Neural progenitor cell (in vitro differentiated cells): ENCODE measurements at regions not wholly inside any gene's neighbourhood (a gene's known extent, or its start where the extent isn't known, plus 50 kb on each side); places are given as distances from the start of the nearest gene placed in this dataset.

ENCODE experiments used
- DNase-seq: peaks from one replicate; pipeline ENCODE4 v3.0.0-alpha.2; 2016; ENCODE audit warnings: low spot score
- H2AFZ ChIP-seq: fragments of 200-600 bp; sonication (generic); replicated peaks from 2 replicates; pipeline ENCODE4 v1.6.1; 2016; ENCODE audit warnings: antibody characterized with exemption
- H3F3A ChIP-seq: fragments of 200-600 bp; sonication (generic); 2 replicates; pipeline ENCODE4 v1.6.1; 2016; ENCODE audit warnings: antibody characterized with exemption, low read depth
- H3K27ac ChIP-seq: fragments of 200-600 bp; sonication (generic); 2 replicates; pipeline ENCODE4 v1.5.1; 2016; ENCODE audit warnings: mild to moderate bottlenecking
- H3K27me3 ChIP-seq: fragments of 200-600 bp; sonication (generic); 2 replicates; pipeline ENCODE4 v1.6.1; 2016; ENCODE audit warnings: mild to moderate bottlenecking, moderate library complexity
- H3K36me3 ChIP-seq: fragments of 200-600 bp; sonication (generic); 2 replicates; pipeline ENCODE4 v1.5.1; 2016
- H3K4me1 ChIP-seq: fragments of 200-600 bp; sonication (generic); 2 replicates; pipeline ENCODE4 v1.6.1; 2016; ENCODE audit warnings: mixed run types
- H3K4me2 ChIP-seq: fragments of 200-600 bp; sonication (generic); 2 replicates; pipeline ENCODE4 v1.6.1; 2016
- H3K4me3 ChIP-seq: fragments of 200-600 bp; sonication (generic); 2 replicates; pipeline ENCODE4 v1.5.1; 2016
- H3K79me2 ChIP-seq: fragments of 200-600 bp; sonication (generic); 2 replicates; pipeline ENCODE4 v1.6.1; 2016; ENCODE audit warnings: low read depth
- H3K9ac ChIP-seq: fragments of 200-600 bp; sonication (generic); 2 replicates; pipeline ENCODE4 v1.6.1; 2016
- H3K9me3 ChIP-seq: fragments of 200-600 bp; sonication (generic); 2 replicates; pipeline ENCODE4 v1.5.1; 2016; ENCODE audit warnings: low read depth
- H4K20me1 ChIP-seq: fragments of 200-600 bp; sonication (generic); 2 replicates; pipeline ENCODE4 v1.6.1; 2016; ENCODE audit warnings: low read depth
- H3K27ac Mint-ChIP-seq: 3 replicates; pipeline ENCODE4 v1.8.0; 2021; ENCODE audit warnings: mixed read lengths
- H3K27me3 Mint-ChIP-seq: 2 replicates; pipeline ENCODE4 v1.8.0; 2022; ENCODE audit warnings: low read depth, mild to moderate bottlenecking, inconsistent platforms, moderate library complexity, mixed read lengths; ENCODE audit not compliant: insufficient read depth
- H3K36me3 Mint-ChIP-seq: 3 replicates; pipeline ENCODE4 v1.8.0; 2021; ENCODE audit warnings: mixed read lengths
- H3K4me1 Mint-ChIP-seq: 3 replicates; pipeline ENCODE4 v1.8.0; 2021; ENCODE audit warnings: mixed read lengths
- H3K4me3 Mint-ChIP-seq: 3 replicates; pipeline ENCODE4 v1.8.0; 2021; ENCODE audit warnings: mild to moderate bottlenecking, moderate library complexity, mixed read lengths
- H3K9me3 Mint-ChIP-seq: 3 replicates; pipeline ENCODE4 v1.8.0; 2020; ENCODE audit warnings: mixed read lengths
- CTCF ChIP-seq: fragments of 200-600 bp; sonication (generic); IDR thresholded peaks from 2 replicates; pipeline ENCODE4 v1.5.1; 2017; ENCODE audit warnings: antibody characterized with exemption, mild to moderate bottlenecking
- EZH2 ChIP-seq: fragments of 200-600 bp; sonication (generic); IDR thresholded peaks from 2 replicates; pipeline ENCODE4 v1.6.1; 2017; ENCODE audit warnings: antibody characterized with exemption, mild to moderate bottlenecking, moderate library complexity
- EZH2phosphoT487 ChIP-seq: fragments of 200-600 bp; sonication (generic); IDR thresholded peaks from 2 replicates; pipeline ENCODE4 v1.6.1; 2017; ENCODE audit warnings: antibody characterized with exemption

DNA sequence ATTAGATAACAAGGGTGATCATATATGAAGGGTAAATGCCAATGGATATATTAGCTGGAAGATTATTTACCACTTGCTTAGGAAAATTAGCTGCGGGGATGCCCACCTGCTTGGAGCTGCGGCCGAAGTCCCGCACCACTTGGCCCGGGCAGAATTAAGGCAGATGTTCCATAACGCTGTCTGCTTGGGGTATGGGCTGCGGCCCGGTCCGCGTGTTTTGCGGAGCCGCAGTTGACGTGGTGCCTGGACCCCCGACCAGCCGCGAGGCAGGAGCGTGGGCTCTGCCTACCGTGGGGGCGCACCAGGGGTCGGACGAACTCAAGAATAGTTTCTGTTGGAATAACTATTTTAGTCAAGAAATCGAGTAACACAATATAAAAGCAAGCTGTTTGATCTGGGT, 235.2 kb downstream of the CPXCR1 start:
- no peak overlapping the region for H3K27ac ChIP-seq
- TF ChIP-seq EZH2phosphoT487 (no peak), EZH2 (no peak), CTCF (no peak)
- Mint-ChIP-seq H3K4me1 (no peaks in the 10 kb centered on the region), H3K36me3 (no peaks in the 10 kb centered on the region), H3K27me3 (no peaks in the 10 kb centered on the region), H3K9me3 (no peaks in the 10 kb centered on the region), H3K4me3 (no peak overlapping the region), H3K27ac (no peak overlapping the region)
- H3K4me2 ChIP-seq: peak overlapping the region; percentile 52
- peaks cover 32% of the 10 kb centered on the region for H3F3A ChIP-seq
- no peaks in the 10 kb centered on the region for H3K27me3 ChIP-seq
- no peak overlapping the region for H3K4me3 ChIP-seq
- no peaks in the 10 kb centered on the region for H3K9me3 ChIP-seq
- peaks cover 30% of the 10 kb centered on the region for H3K4me1 ChIP-seq
- DNase-seq: no peak
- H3K79me2 ChIP-seq: no peaks in the 10 kb centered on the region
- H3K9ac ChIP-seq: no peak overlapping the region
- no peaks in the 10 kb centered on the region for H3K36me3 ChIP-seq
- no peaks in the 10 kb centered on the region for H4K20me1 ChIP-seq
- peak overlapping the region; percentile 86 for H2AFZ ChIP-seq

DNA sequence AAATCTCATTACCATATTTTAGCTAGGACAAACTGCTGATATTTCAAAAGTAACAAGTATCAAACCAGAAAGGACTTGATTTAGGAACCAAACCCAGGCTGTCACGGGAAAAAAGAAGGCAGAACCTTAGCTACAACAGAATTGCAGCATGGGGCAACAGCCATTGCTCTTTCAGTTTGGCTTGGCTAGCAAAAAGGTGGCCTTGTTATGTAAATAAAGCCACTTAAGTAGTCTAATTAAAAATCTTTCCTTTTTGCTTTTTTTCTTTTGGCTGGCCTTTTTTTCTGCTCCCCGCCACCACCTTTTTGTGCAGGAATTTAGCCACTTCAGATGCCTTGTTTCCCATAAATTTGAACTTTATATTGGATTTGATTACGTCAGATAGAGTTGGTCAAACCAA, 235.9 kb downstream of the CPXCR1 start:
- no peak overlapping the region for H3K27ac Mint-ChIP-seq
- Histone ChIP-seq H3K9me3 (no peaks in the 10 kb centered on the region), H2AFZ (peak overlapping the region; percentile 86), H3K27ac (peak overlapping the region; percentile 34), H3K9ac (no peak overlapping the region), H3K36me3 (no peaks in the 10 kb centered on the region), H3K27me3 (no peaks in the 10 kb centered on the region), H3K4me1 (peaks cover 30% of the 10 kb centered on the region), H3F3A (peaks cover 27% of the 10 kb centered on the region), H4K20me1 (no peaks in the 10 kb centered on the region), H3K79me2 (no peaks in the 10 kb centered on the region), H3K4me2 (peak overlapping the region; percentile 52), H3K4me3 (no peak overlapping the region)
- H3K4me1 Mint-ChIP-seq: no peaks in the 10 kb centered on the region
- DNase-seq: peak; percentile 5
- H3K9me3 Mint-ChIP-seq: no peaks in the 10 kb centered on the region
- no peaks in the 10 kb centered on the region for H3K36me3 Mint-ChIP-seq
- H3K4me3 Mint-ChIP-seq: no peak overlapping the region
- TF ChIP-seq EZH2 (no peak), EZH2phosphoT487 (no peak), CTCF (no peak)
- H3K27me3 Mint-ChIP-seq: no peaks in the 10 kb centered on the region

GRCh38 chrX:88988796-88989195, 241.8 kb downstream of the CPXCR1 start:
- H3K36me3 Mint-ChIP-seq: no peaks in the 10 kb centered on the region
- no peak overlapping the region for H3K4me3 ChIP-seq
- peaks cover 69% of the 10 kb centered on the region for H3K4me1 ChIP-seq
- no peak overlapping the region for H3K4me3 Mint-ChIP-seq
- H3K36me3 ChIP-seq: no peaks in the 10 kb centered on the region
- no peaks in the 10 kb centered on the region for H3K27me3 Mint-ChIP-seq
- H3K79me2 ChIP-seq: no peaks in the 10 kb centered on the region
- no peaks in the 10 kb centered on the region for H3K9me3 ChIP-seq
- H2AFZ ChIP-seq: no peak overlapping the region
- no peak overlapping the region for H3K9ac ChIP-seq
- H3K27ac ChIP-seq: no peak overlapping the region
- no peak for DNase-seq
- H3F3A ChIP-seq: peaks cover 32% of the 10 kb centered on the region
- H3K4me2 ChIP-seq: no peak overlapping the region
- H4K20me1 ChIP-seq: no peaks in the 10 kb centered on the region
- H3K27ac Mint-ChIP-seq: no peak overlapping the region
- no peaks in the 10 kb centered on the region for H3K9me3 Mint-ChIP-seq
- no peak for TF ChIP-seq EZH2phosphoT487
- TF ChIP-seq EZH2: no peak
- no peak for TF ChIP-seq CTCF
- H3K4me1 Mint-ChIP-seq: peaks cover 15% of the 10 kb centered on the region
- no peaks in the 10 kb centered on the region for H3K27me3 ChIP-seq
